ENCODE measurements at regions not wholly inside any gene's neighbourhood (a gene's known extent, or its start where the extent isn't known, plus 50 kb on each side); places are given as distances from the start of the nearest gene placed in this dataset.

GRCh38 chr15:35218215-35218614 is 133.1 kb upstream of the NANOGP8 start:
- Histone ChIP-seq H3K9me3 (ENCODE audit: insufficient read depth, low read length) (no peaks in the 10 kb centered on the region), H3K79me2 (ENCODE audit: insufficient read depth, low read length) (no peaks in the 10 kb centered on the region), H4K20me1 (ENCODE audit: low read depth, low read length) (no peaks in the 10 kb centered on the region), H3K4me2 (ENCODE audit: low read depth, low read length, poor library complexity, severe bottlenecking) (no peak overlapping the region), H3K9me2 (replicated peaks; ENCODE audit: insufficient read depth, low read length) (no peaks in the 10 kb centered on the region), H3F3A (ENCODE audit: insufficient read depth) (no peaks in the 10 kb centered on the region), H3K36me3 (ENCODE audit: low read length) (no peaks in the 10 kb centered on the region), H3K27ac (ENCODE audit: low read depth, low read length) (no peak overlapping the region), H3K27me3 (ENCODE audit: low read length) (no peaks in the 10 kb centered on the region), H3K9ac (ENCODE audit: low read length) (no peak overlapping the region), H2AFZ (ENCODE audit: low read depth, low read length, severe bottlenecking) (no peak overlapping the region), H3K4me3 (ENCODE audit: insufficient read depth, low read length, poor library complexity, severe bottlenecking) (no peak overlapping the region)
- TF ChIP-seq EZH2phosphoT487 (conservative IDR thresholded peaks at IDR 0.05; ENCODE audit: low read length) (no peak), CTCF (IDR thresholded peaks at IDR 0.05; ENCODE audit: insufficient read depth, low read length, poor library complexity, severe bottlenecking) (no peak)

GRCh38 chr15:35215093-35215492 is 130.0 kb upstream of the NANOGP8 start:
- Histone ChIP-seq H3K36me3 (ENCODE audit: low read length) (no peaks in the 10 kb centered on the region), H3K27ac (ENCODE audit: low read depth, low read length) (no peak overlapping the region), H3K4me2 (ENCODE audit: low read depth, low read length, poor library complexity, severe bottlenecking) (no peak overlapping the region), H3K9ac (ENCODE audit: low read length) (no peak overlapping the region), H3K4me3 (ENCODE audit: insufficient read depth, low read length, poor library complexity, severe bottlenecking) (no peak overlapping the region), H4K20me1 (ENCODE audit: low read depth, low read length) (no peaks in the 10 kb centered on the region), H2AFZ (ENCODE audit: low read depth, low read length, severe bottlenecking) (no peak overlapping the region), H3K9me3 (ENCODE audit: insufficient read depth, low read length) (no peaks in the 10 kb centered on the region), H3K9me2 (replicated peaks; ENCODE audit: insufficient read depth, low read length) (no peaks in the 10 kb centered on the region), H3K79me2 (ENCODE audit: insufficient read depth, low read length) (no peaks in the 10 kb centered on the region), H3K27me3 (ENCODE audit: low read length) (no peaks in the 10 kb centered on the region), H3F3A (ENCODE audit: insufficient read depth) (no peaks in the 10 kb centered on the region)
- TF ChIP-seq EZH2phosphoT487 (conservative IDR thresholded peaks at IDR 0.05; ENCODE audit: low read length) (no peak), CTCF (IDR thresholded peaks at IDR 0.05; ENCODE audit: insufficient read depth, low read length, poor library complexity, severe bottlenecking) (no peak)

- no peak overlapping the region for H3K27ac ChIP-seq (ENCODE audit: low read depth, low read length)
- H3K4me2 ChIP-seq (ENCODE audit: low read depth, low read length, poor library complexity, severe bottlenecking) = no peak overlapping the region
- H3K9me3 ChIP-seq (ENCODE audit: insufficient read depth, low read length) = no peaks in the 10 kb centered on the region
Measured at GRCh38 chr15:35211240-35211902, 126.3 kb upstream of the NANOGP8 start.

More at GRCh38 chr15:35211240-35211902, 126.3 kb upstream of the NANOGP8 start:
- Histone ChIP-seq H3F3A (ENCODE audit: insufficient read depth) (no peaks in the 10 kb centered on the region), H3K9ac (ENCODE audit: low read length) (no peak overlapping the region), H4K20me1 (ENCODE audit: low read depth, low read length) (no peaks in the 10 kb centered on the region), H3K4me3 (ENCODE audit: insufficient read depth, low read length, poor library complexity, severe bottlenecking) (no peak overlapping the region), H3K79me2 (ENCODE audit: insufficient read depth, low read length) (no peaks in the 10 kb centered on the region), H3K27me3 (ENCODE audit: low read length) (no peaks in the 10 kb centered on the region), H3K36me3 (ENCODE audit: low read length) (no peaks in the 10 kb centered on the region), H3K9me2 (replicated peaks; ENCODE audit: insufficient read depth, low read length) (no peaks in the 10 kb centered on the region), H2AFZ (ENCODE audit: low read depth, low read length, severe bottlenecking) (no peak overlapping the region)
- TF ChIP-seq CTCF (IDR thresholded peaks at IDR 0.05; ENCODE audit: insufficient read depth, low read length, poor library complexity, severe bottlenecking) = no peak
- no peak for TF ChIP-seq EZH2phosphoT487 (conservative IDR thresholded peaks at IDR 0.05; ENCODE audit: low read length)

Measured in SU-DHL-6 (cell line).